SHP77 treated with DMSO at 0.1 percent for 48 hours (cell line): ENCODE measurements at regions not wholly inside any gene's neighbourhood (a gene's known extent, or its start where the extent isn't known, plus 50 kb on each side); places are given as distances from the start of the nearest gene placed in this dataset.
"Not testable (repeated sequence)": the region's sequence is repeated elsewhere in the genome, so short reads cannot be mapped to it uniquely, and the experiment has no call there.

ENCODE experiments used
- DNase-seq: peaks from one replicate; lab custom pipeline; 2025; lab: John Stamatoyannopoulos, UW

DNA sequence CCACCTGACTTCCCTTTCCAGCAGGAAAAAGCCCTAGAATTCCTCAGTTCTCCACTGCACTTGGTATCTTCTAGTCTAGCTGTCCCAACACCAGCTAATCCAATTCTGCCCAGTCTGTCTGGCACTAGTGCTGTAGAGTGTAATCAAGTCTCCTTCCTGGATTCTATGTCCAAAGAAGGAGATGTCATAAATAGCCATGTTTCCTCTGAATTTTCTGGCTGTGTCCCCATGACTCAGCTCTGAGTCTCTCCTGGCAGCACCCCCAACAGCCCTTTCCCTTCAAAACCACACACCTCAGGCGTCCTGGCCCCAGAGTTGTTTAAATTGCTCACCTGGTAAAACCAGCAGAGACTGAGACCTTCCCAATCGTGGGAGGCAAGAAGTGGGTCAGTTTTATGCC lies 197.2 kb downstream of the GRXCR1 start:
- DNase-seq, result no peak

DNA sequence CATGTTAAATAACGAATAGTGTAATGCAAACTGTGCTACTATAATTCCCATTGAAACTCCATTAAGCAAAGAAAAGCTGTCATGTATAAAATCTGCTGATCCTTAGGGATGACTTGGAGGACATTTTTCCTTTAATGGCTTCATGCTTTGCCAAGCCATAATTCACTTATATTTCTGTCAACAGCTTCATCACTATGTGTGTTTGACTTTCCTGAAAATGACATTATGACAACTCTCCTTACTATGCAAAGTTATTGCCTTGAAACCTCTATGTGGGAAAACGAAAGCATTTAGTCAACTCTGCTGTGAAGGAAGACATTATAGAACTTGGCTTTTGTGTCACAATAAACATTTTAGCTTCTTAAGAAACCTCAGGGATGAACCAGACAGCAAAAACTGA lies 210.5 kb downstream of the GRXCR1 start:
- DNase-seq, result no peak

DNA sequence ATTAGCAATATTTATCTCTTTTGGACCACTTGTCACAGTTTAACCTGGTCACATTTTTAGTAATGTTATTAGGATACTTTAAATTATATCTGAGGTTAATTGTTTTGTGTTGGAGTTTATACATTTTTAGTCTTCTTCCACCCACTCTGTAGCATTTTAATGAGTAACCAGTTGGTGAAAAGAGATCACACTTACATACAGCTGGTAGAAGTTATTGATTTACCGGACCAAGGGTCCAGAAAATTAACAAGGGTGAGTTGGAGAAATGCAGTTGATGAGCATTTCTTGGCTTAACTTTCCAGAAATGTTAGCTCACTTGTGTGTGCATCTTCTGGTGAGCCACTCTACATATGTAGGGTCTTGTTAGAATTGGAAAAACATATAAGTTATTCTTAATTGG lies 219.6 kb downstream of the GRXCR1 start:
- DNase-seq, result no peak

DNA sequence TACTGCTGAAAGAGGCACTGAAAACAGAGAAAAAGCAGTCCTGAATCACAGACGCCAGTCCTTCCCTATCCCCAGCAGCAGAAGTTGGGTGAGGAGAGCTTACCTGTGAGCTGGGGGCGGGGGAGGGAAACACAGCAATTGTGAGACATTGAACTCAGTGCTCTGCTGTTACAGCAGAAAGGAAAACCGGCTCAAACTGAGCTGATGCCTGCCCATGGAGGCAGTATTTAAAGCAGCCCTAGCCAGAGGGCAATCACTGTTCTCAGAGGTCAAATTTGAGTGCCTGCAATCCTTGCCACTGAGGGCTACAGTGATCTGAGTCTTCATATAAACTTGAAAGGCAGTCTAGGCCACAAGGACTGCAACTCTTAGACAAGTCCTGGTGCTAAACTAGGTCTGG lies 220.7 kb downstream of the GRXCR1 start:
- no peak for DNase-seq

DNA sequence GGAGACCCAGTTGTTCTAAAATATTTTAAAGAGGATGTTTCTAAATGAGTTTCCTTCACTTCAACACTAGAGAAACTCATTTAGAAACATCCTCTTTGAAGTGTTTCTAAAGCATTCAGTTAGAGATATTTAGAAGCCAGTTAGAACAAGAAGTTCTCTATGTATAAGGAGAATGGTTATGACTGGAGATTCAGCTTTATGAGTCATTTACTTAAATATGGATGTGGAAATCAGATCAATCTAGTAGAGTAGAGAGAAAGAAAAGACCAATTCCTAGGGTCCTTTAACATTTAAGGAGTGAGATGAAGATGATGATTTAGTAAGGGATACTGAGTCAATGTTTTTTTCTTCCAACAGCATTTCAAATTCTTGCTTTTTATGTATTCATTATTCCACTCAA lies 234.1 kb downstream of the GRXCR1 start:
- DNase-seq, result no peak

DNA sequence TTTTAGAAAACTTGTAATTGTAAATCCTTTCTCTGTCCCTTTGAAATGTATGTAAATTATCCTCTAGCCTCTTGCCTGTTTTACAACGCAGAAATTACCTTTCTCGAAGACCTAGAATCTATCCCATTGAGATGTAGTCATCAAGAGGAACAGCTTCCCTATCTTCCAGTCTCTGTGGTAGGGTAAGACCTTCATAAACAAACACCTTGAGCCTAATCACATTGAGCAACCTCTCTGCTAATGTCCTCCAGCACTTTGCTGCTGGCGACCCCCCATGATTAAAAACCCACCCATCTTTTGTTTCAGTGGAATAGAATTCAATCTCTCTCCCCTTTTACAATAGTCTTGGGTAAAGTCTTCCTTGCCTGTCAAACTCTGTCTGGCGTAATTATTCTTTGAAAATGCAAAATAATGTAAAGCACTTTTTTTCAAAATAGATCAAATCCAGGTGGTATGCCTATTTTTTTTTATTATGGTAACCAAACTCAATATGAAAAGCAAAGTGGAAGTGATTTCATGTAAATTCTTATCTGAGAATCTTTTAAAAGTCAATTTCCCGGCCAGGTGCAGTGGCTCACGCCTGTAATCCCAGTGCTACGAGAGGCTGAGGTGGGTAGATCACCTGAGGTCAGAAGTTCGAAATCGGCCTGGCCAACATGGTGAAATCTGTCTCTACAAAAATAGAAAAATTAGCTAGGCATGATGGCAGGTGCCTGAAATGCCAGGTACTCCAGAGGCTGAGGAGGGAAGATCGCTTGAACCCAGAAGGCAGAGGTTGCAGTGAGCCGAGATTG lies 237.9 kb downstream of the GRXCR1 start:
- no peak for DNase-seq

DNA sequence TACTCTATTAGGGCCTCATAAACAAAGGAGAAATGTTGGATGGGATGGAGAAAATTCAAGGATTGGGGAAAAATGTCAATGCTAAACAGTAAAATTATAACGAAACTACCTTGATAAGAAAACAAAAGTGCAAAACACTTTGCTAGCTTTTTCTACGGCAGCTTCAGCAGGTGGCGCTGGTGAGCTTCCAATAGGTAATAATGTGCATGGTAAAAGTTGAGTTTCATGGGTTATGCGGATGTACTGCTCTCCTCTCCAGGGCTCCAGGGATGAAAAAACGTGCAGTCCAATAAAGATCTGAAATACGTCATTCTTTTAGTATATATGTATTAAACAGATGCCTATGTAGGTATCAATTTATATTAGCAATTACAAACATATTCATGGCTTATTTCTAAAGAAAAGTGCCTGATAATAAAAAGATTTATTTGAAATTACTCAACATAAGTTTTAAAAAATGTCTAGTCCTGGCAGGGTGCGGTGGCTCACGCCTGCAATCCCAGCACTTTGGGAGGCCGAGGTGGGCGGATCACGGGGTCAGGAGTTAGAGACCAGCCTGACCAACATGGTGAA lies 239.6 kb downstream of the GRXCR1 start:
- DNase-seq, result peak; percentile 25

DNA sequence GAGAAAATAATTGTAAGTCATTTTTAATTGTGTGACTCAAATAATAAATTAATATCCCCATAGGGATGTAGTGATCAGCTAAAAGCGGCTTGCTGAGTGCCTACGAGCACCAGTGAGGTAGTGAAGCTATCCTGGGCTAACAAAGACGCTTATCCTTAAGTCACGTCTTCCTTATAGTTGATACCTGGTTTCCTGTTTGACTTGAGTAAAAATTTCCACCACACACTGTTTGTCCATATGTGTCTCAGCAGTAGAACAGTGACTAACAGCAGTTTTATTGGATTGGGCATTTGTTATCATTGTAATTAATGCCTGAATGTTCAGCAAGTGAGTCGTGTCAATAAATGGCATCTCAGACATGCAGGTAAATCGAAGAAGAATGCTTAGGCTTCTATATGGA lies 241.1 kb downstream of the GRXCR1 start:
- no peak for DNase-seq

DNA sequence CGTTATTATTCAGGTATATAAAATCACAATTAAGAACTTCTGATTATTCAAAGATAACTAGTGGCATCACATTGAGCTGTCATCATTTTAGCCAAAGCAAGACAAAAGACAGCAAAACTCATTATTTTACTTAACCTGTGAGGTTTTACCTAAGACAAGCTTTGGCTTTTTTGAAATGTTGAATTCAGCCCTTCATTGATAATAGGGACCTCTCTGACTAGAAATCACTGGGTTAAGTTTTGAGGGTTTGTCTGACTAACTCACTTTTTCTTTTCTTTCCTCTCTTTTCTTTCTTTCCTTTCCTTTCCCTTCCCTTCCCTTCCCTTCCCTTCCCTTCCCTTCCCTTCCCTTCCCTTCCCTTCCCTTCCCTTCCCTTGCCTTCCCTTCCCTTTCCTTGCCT lies 244.2 kb downstream of the GRXCR1 start:
- DNase-seq, result no peak

DNA sequence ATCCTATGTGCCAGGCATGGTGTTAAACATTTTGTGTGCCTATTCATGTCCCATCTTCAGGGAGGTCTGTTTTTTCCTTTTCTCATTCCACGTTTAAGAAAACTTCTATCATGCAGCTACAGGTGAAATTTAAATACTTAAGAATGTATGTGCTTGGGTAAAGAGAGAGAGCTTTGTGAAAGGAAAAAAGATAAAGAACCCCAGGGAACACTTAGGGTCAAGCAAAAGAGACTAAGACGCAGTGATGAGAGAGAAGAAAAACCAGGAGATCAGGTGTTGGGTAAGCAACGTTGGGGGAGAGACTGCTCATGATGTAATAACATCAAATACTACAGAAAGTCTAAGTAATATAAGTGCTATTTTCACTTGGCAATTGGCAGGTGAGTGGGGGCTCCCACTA lies 253.7 kb downstream of the GRXCR1 start:
- DNase-seq, result no peak

DNA sequence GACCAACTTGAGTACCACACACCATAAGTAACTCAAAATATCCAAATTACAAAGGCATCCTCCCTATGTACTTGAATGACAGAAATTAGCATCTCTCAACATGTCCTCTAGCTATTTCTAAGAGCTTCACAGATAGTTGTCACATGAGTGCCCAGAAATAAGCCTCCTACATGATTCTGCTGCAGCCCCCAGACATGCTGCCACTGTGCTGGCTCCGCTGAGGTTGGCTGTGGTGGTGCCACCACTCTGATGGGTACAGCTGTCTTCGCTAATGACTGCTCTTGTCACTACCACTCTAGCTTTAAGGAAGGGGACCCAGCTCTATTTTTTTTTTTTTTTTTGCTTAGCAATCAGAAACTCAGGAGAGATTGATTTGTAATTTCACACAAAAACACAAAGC lies 256.0 kb downstream of the GRXCR1 start:
- no peak for DNase-seq

DNA sequence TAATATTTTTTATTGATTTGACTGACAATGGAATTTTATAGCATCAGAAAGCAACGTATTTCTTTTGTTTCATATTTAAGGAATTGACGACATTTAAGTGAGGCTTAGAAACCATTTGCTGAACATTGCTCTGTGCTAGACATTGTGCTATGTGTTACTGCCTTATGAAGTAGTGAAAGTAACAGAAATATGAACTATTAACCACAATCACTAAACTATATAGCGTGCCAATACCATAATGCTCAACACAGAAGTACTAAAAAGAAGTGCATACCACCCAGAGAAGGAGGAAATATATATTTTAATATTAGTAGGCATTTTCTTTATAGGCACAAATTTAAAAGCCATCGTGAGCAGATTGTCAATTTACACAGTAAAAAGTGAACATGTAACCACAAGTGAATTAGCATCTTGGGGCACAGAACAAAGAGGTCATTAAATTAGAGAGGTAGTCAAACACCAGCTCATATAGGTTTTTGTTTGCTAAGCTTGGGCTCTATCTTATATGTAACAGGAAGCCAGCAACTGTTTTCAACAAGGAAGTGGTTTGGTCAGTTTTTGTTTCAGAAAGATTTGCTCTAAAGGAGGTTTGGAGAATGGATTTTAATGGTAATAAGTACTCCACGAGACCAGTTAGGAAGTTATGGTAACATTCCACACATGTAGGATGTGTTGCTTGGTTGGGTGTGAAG lies 270.7 kb downstream of the GRXCR1 start:
- DNase-seq, result no peak

DNA sequence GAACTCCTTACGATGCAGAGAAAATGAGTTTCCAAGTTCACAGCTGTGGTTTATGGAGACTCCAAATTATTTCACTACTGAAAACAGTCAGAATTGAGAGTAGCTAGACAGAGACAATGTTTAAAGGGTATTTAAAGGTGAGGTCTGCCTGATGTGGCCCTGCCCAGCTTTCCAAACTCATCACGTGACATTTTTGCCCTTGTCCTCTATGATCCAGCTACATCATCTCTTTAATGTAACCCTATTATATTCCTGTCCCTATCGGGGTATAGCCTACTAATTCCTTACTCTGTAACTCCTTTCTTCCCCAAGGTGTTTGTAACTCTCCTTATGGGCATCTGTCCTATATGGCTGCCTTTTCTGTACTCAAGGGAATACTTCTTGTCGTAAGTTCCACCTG lies 297.2 kb downstream of the GRXCR1 start:
- no peak for DNase-seq

DNA sequence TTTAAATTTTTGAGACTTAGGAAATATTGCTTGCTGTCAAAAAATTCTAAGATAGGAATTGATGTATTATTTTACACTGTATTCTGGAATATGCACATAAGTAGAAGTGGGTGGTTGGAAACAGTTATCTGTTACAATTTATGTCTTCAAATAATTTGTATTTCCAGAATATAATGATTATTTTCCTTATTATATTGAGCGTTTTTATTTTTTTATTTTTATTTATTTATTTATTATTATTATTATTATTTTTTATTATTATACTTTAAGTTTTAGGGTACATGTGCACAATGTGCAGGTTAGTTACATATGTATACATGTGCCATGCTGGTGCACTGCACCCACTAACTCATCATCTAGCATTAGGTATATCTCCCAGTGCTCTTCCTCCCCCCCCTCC lies 320.1 kb downstream of the GRXCR1 start:
- not testable (repeated sequence) for DNase-seq

DNA sequence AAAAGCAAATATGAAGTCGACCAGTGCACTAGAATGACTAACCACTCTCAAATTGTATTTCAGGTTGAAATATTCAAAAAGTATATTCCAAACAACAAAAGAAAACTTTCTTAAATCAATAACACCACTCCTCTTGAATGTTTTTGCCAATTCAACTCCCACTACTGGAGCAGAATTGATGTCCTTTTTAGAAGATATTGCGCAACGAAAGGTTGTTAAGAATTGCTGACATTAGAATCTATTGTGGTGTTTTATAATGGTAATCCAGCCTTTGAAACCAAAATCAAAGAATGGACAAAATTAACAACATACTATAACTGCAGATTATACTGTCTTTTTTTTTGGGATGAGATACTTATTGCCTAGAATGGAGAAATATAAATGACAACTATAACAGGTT lies 331.3 kb downstream of the GRXCR1 start:
- DNase-seq, result no peak

DNA sequence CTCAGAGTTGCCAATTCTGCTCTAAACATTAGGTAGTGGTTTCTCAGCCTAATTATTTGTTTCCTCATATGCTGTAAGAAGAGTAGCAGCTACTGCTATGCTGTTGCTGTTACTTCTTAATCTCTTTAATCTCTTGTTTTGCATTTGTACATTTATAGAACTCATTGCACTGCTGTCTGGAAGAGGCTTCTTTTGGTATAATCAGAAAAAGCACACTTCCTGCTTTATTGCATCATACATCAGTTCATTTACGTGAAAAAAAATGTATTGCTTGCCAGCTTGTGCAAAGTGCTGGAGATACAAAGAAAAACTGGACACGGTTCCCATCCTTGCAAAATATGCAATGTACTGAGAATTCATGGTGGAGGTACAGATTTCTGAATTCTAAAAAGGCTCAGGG lies 332.0 kb downstream of the GRXCR1 start:
- DNase-seq, result no peak

DNA sequence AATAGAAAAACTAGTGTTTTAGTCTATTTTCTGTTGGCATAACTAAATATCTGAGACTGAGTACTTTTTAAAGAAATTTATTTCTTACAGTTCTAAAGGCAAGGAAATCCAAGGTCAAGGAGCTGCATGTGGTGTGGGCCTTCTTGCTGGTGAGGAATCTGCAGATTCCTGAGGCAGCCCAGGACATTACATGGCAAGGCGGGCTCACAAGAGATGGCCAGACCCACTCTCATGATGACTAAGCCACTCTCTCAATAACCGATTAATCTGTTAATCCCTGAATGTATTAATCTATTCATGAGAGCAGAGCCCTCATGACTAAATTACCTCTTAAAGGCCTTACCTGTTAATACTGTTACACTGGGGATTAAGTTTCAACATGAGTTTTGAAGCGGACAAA lies 340.8 kb downstream of the GRXCR1 start:
- no peak for DNase-seq

DNA sequence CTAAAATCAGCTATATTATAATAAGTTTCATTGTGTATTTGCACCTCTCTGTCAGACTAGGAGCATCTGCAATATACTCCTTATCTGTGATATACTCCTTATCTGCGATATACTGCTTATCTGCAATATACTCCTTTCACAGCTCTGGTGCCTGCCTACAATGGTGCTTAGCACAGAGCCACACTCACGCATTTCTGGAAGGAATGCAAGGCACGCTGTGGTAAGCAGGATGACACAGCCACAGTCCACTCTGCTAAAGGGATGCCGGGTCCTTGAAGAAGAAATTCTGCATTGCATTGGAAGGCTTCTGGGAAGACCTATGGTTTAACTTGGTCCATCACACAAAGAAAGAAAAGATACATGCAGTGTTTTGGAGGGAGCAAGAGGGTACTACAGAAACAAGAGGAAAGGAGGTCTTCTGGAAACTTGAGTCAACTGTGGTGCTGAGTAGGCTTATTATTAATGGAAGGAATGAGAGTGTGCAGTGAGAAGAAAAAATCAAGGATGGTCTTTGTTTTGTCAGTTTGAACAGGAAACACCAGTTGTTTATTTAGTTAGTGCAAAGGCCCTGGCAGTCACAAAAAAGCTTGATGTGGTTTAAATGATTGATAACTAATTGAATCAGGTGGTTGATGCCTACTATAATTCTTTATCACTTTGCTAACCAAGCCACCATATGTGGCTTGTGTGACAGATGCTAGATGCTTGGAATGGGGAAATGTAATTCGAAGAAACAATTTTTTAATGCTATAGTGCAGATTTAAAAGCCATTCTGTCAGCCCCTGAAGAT lies 342.3 kb downstream of the GRXCR1 start:
- no peak for DNase-seq

DNA sequence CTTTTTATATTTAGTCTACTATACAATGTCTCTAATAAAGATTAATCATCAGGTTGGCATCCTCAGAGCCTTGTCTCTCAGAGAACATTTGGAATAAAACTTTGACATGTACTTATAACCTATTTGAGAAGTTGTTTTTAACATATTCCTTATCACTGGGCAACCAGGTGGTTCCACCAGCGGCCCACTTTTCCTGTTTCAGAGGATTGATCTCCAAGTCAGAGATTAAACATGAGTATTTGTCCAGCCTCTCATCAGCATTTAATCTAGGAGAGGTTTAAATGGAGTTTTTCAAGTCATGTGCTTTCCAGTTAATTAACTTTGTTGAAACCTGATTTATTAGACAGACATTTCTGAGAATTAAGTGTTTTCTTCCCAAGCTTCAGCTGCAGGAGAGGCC lies 345.5 kb downstream of the GRXCR1 start:
- no peak for DNase-seq

DNA sequence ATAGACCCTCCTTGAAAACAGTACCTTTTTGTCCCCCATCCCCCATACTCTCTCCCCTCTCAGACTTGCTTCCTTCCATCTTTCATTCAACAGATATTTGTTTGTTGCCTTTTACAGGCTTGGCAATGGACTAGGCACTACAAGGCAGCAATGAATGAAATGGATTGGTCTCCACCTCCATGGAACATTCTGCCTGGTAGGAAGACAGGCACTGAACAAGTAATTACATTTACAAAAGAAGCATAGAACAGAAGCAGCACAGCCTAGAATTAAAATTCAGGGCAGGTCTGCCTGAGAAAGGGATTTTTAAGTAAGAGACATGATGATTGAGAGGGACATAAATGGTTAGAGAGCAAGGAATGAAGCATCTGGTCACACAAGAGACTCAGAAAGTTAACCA lies 346.1 kb downstream of the GRXCR1 start:
- DNase-seq, result no peak

DNA sequence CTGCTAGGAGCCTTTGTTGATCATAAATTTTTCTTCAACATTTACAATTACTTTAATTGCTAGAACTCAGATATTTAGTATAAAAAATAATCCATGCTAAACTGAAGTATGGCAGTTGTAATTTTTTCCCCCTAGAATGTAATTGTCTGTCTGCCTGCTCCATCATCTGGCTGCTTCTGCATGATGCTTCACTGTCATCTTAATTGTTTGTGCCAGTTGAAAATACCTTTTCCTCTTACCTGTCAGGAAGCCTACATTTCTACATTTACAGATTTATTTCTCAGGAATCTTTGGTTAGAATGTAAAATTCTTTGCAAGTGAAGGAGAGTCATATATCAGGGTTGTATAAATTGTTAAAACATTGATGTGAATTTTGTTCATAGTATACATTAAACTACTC lies 348.6 kb downstream of the GRXCR1 start:
- DNase-seq, result no peak

DNA sequence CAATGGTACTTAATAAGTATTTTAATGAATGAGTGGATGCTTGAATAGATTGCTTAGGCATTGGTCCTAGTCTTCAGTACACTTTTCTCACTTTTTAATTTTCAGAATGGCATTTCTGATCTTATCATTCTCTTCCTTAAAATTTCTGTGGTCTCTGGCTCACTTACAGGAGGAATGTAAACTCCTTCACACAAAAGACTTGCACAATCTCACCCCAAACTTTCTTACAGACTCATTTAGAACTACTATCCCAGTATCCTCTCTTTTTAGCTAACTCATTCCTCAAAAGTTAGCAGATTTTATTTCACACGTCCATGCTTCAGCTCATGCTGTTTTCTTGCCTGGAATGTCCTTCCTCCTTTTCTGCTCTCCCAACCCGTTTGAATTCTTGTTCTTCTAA lies 350.1 kb downstream of the GRXCR1 start:
- DNase-seq, result no peak
